C4-2B (cell line): ENCODE measurements at regions not wholly inside any gene's neighbourhood (a gene's known extent, or its start where the extent isn't known, plus 50 kb on each side); places are given as distances from the start of the nearest gene placed in this dataset.

Experiments
- H3K27ac ChIP-seq: fragments of 450-650 bp; 2 replicates; pipeline ENCODE4 v1.5.1; 2017
- ZFX ChIP-seq: fragments of 450-650 bp; IDR thresholded peaks from 2 replicates; pipeline ENCODE4 v1.6.1; 2017
- TF ChIP-seq, protein P1 (sequence below): fragments of 450-650 bp; conservative IDR thresholded peaks from 2 replicates; pipeline ENCODE4 v1.5.1; 2017; ENCODE audit warnings: mild to moderate bottlenecking

DNA sequence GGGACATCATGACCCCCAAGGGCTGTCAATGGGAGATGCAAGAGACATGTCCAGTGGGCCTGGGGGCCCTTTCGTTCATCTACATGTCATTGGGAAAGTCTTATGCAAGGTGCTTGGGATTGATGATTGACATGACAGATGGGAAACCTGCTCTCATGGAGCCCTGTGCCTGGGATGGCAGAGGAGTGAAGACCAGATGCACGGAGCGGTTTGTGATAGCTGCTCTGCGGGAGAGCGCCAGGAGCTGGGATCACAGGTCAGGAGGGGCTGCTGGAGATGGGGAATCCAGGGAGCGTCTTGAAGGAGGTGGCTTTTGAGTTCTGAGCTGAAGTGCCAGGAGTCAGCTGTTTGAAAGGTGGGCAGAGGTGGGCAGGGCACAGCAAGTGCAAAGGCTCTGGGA is 104.3 kb downstream of the FGF18 start:
- H3K27ac ChIP-seq = no peak overlapping the region
- TF ChIP-seq ZFX = no peak
- TF ChIP-seq, protein P1, sequence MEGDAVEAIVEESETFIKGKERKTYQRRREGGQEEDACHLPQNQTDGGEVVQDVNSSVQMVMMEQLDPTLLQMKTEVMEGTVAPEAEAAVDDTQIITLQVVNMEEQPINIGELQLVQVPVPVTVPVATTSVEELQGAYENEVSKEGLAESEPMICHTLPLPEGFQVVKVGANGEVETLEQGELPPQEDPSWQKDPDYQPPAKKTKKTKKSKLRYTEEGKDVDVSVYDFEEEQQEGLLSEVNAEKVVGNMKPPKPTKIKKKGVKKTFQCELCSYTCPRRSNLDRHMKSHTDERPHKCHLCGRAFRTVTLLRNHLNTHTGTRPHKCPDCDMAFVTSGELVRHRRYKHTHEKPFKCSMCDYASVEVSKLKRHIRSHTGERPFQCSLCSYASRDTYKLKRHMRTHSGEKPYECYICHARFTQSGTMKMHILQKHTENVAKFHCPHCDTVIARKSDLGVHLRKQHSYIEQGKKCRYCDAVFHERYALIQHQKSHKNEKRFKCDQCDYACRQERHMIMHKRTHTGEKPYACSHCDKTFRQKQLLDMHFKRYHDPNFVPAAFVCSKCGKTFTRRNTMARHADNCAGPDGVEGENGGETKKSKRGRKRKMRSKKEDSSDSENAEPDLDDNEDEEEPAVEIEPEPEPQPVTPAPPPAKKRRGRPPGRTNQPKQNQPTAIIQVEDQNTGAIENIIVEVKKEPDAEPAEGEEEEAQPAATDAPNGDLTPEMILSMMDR = no peak

DNA sequence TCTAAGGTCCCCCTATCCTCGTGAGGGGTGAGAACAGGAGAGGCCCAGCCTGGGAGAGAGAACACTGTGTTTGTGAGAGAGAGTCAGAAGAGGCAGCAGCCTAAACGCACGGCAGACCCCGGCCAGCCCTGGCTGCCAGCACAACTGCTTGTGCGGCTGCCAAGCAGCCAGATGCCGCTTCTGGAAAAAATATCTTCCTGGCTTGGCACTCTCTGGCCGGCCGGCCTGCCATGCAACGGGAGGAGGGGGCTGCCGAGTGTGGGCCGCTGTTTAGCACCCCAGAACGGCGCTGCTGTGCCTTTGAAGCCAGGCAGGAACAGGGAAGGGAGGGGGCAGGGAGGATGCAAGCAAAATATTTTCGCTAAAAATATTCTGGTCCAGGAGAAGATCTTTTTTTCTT is 105.0 kb downstream of the FGF18 start:
- TF ChIP-seq, protein P1 = no peak
- TF ChIP-seq ZFX = no peak
- H3K27ac ChIP-seq = no peak overlapping the region

DNA sequence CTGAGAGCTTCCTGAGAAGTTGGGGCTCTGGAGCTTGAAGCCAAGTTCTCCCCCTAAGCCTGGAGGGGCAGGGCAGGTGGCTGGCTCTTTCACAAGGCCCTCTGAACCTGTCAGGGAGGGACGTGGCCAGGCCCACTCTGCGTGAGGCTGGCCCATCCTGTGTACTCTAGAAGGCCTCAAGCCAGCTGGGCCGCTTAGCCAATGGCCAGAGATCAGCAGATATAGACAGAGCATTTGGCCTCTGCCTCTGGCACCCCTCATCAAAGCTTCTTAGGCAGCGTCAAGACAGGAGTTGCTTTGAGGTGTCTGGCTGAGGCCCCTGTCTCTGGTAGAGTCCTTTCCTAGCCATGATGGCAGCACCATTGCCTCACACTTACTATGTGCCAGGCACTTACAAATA is 105.6 kb downstream of the FGF18 start:
- TF ChIP-seq, protein P1 = no peak
- TF ChIP-seq ZFX = no peak
- no peak overlapping the region for H3K27ac ChIP-seq

DNA sequence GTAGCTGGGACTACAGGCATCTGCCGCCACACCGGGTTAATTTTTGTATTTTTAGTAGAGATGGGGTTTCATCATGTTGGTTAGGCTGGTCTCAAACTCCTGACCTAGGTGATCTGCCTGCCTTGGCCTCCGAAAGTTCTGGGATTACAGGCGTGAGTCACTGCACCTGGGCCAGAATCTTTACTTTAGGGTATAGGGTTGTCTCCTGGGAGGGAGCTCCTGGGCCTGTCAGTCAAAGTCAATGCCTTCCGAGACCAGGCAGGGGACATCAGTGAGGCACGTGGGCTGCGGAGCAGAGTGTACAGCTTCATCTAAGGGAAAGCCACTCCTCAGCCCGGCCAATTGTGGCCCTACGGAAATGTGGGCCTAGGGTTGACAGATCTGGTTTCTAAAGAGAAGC is 108.6 kb downstream of the FGF18 start:
- TF ChIP-seq, protein P1 = no peak
- no peak for TF ChIP-seq ZFX
- no peak overlapping the region for H3K27ac ChIP-seq

DNA sequence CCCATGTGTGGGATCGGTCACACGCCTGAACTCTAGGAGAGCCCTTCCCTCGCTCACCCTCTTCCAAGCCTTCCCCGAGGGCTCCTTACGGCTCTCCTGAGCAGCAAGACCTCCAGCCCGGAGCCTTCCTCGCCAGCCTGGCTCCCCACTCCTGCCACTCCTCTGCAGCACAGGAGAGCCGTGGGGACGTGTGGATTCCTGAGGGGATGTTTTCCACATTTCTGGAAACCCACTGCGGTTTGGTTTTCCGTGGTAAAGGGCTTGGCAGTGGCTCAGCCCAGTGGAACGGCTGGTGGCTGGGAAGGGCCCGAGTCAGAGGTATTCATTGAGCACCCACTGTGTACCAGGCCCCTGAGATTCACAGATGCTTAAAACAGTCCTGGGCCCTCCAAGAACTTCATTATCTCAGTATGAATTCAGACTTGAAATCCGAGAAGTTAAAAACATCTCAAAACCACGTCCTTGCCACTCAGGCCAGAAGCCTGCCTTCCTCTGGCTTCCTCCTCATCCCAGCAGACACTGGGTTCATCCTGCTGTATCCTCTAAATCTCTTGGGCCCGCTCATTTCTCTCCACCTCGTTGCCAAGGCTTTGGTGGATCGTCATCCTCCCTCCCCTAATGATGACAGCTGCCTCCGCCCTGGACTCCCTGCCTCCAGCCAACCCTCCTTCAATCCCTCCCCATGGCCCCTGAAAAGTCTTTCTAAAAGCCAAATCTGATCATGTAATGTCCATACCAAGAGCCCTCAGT is 109.6 kb downstream of the FGF18 start:
- no peak for TF ChIP-seq ZFX
- TF ChIP-seq, protein P1 = no peak
- H3K27ac ChIP-seq = no peak overlapping the region

DNA sequence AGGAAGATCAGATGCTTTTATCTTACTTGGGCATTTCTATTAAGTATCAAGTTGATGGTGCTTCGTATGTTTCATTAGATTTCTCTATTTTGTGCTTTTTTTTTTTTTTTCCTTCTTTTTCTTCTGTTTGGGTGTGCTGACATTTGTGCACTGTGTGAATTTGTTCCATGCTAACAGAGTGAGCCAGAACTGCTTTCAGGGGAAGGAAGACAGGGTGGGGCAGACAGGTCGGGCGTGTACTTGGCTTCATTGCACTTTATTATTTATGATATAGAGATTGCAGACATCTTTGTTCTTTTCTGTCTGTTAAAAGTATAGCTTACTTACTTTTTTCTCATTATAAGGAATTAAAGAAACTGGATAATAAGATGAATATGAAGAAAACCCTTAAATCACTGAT is 112.2 kb downstream of the FGF18 start:
- TF ChIP-seq ZFX = no peak
- TF ChIP-seq, protein P1 = no peak
- H3K27ac ChIP-seq = no peak overlapping the region

DNA sequence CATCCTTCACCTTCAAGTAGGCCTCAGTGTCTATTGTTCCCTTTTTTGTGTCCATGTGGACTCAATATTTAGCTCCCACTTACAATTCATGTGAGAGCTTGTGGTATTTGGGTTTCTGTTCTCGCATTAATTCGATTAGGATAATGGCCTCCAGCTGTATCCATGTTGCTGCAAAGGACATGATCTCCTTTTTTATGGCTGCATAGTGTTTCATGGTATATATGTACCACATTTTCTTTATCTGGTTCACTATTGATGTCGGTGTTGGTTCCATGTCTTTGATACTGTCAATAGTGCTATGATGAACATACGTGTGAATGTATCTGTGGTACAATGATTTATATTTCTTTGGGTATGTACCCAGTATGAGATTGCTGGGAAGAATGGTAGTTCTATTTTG is 113.7 kb downstream of the FGF18 start:
- TF ChIP-seq, protein P1 = no peak
- no peak for TF ChIP-seq ZFX
- no peak overlapping the region for H3K27ac ChIP-seq
